ENCODE measurements at regions not wholly inside any gene's neighbourhood (a gene's known extent, or its start where the extent isn't known, plus 50 kb on each side); places are given as distances from the start of the nearest gene placed in this dataset.

GRCh38 chr3:182255158-182255557 lies 538.1 kb upstream of the ATP11B start:
- no peak overlapping the region for H2BK12ac ChIP-seq (ENCODE audit: low read length)
- H3K4me3 ChIP-seq (ENCODE audit: low read depth, low read length), result no peak overlapping the region
- no peak overlapping the region for H2AK5ac ChIP-seq (ENCODE audit: low read length)
- no peak overlapping the region for H4K12ac ChIP-seq (ENCODE audit: low read depth, low read length)
- no peaks in the 10 kb centered on the region for H3K79me2 ChIP-seq (ENCODE audit: control insufficient read depth, insufficient read depth, low read length, poor library complexity)
- no peak overlapping the region for H2BK120ac ChIP-seq (ENCODE audit: insufficient read depth, low read length, poor library complexity)
- no peak overlapping the region for H3K18ac ChIP-seq (ENCODE audit: low read length)
- no CpG with 5 or more reads among the region's 2 CpGs for WGBS (ENCODE audit: extremely low coverage, insufficient coverage, insufficient read length)
- no peaks in the 10 kb centered on the region for H3K79me1 ChIP-seq (ENCODE audit: low read length)
- no peaks in the 10 kb centered on the region for H3K9me3 ChIP-seq (ENCODE audit: insufficient read depth, low read depth, low read length)
- H3K4me2 ChIP-seq (ENCODE audit: low read length), result no peak overlapping the region
- no peaks in the 10 kb centered on the region for H3K36me3 ChIP-seq (ENCODE audit: control insufficient read depth in 1 of 2, insufficient read depth in 2 of 2, low read length in 2 of 2)
- no peak for DNase-seq
- no peak overlapping the region for H4K91ac ChIP-seq (ENCODE audit: low read depth, low read length)
- H2AFZ ChIP-seq (ENCODE audit: insufficient read depth, low read length, poor library complexity), result no peak overlapping the region
- no peak overlapping the region for H2BK5ac ChIP-seq (ENCODE audit: low read depth, low read length, poor library complexity)
- H3K9ac ChIP-seq (ENCODE audit: low read length), result no peak overlapping the region
- no peaks in the 10 kb centered on the region for H3K27me3 ChIP-seq (ENCODE audit: insufficient read depth, low read length)
- H3K4me1 ChIP-seq (ENCODE audit: control insufficient read depth in 1 of 2, insufficient read depth in 2 of 2, low read length in 2 of 2), result no peaks in the 10 kb centered on the region
- H4K8ac ChIP-seq (ENCODE audit: low read depth, low read length), result no peak overlapping the region
- no peak overlapping the region for H3K27ac ChIP-seq (ENCODE audit: low read depth, low read length)
- H3K4ac ChIP-seq (ENCODE audit: low read depth, low read length), result no peak overlapping the region
- H3K14ac ChIP-seq (ENCODE audit: low read length), result no peak overlapping the region
- no peak overlapping the region for H3K23ac ChIP-seq (ENCODE audit: low read length)

DNA sequence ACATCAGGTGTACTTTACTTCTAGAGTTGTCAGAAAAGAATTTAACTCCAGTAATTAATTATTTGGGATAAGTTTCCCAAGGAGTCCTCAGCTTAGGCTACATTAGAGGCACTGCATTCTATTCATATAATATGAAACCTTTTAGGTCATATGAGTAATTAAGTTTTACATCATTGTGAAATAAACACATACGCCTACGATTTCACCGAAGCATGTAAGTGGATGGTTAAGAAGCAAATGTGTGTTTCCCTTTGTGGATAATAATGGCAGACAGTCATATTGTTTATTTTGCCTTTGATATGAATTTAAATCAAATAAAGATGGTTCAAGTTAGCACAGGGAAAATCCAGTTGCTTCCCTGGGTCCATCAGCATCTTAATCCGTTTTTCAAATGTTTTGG lies 535.9 kb upstream of the ATP11B start:
- H3K4me2 ChIP-seq (ENCODE audit: low read length), result no peak overlapping the region
- H2BK120ac ChIP-seq (ENCODE audit: insufficient read depth, low read length, poor library complexity), result no peak overlapping the region
- H3K27ac ChIP-seq (ENCODE audit: low read depth, low read length), result no peak overlapping the region
- no peak overlapping the region for H2BK5ac ChIP-seq (ENCODE audit: low read depth, low read length, poor library complexity)
- H3K18ac ChIP-seq (ENCODE audit: low read length), result no peak overlapping the region
- no peaks in the 10 kb centered on the region for H3K27me3 ChIP-seq (ENCODE audit: insufficient read depth, low read length)
- no peak overlapping the region for H2AK5ac ChIP-seq (ENCODE audit: low read length)
- H3K79me1 ChIP-seq (ENCODE audit: low read length), result no peaks in the 10 kb centered on the region
- no peaks in the 10 kb centered on the region for H3K79me2 ChIP-seq (ENCODE audit: control insufficient read depth, insufficient read depth, low read length, poor library complexity)
- no peaks in the 10 kb centered on the region for H3K36me3 ChIP-seq (ENCODE audit: control insufficient read depth in 1 of 2, insufficient read depth in 2 of 2, low read length in 2 of 2)
- no peak overlapping the region for H3K4me3 ChIP-seq (ENCODE audit: low read depth, low read length)
- WGBS (ENCODE audit: extremely low coverage, insufficient coverage, insufficient read length), result no CpG with 5 or more reads among the region's 4 CpGs
- no peak overlapping the region for H3K14ac ChIP-seq (ENCODE audit: low read length)
- no peak for DNase-seq
- no peak overlapping the region for H4K12ac ChIP-seq (ENCODE audit: low read depth, low read length)
- H3K23ac ChIP-seq (ENCODE audit: low read length), result no peak overlapping the region
- H2BK12ac ChIP-seq (ENCODE audit: low read length), result no peak overlapping the region
- no peak overlapping the region for H4K91ac ChIP-seq (ENCODE audit: low read depth, low read length)
- no peak overlapping the region for H4K8ac ChIP-seq (ENCODE audit: low read depth, low read length)
- no peak overlapping the region for H3K4ac ChIP-seq (ENCODE audit: low read depth, low read length)
- H3K9me3 ChIP-seq (ENCODE audit: insufficient read depth, low read depth, low read length), result no peaks in the 10 kb centered on the region
- no peaks in the 10 kb centered on the region for H3K4me1 ChIP-seq (ENCODE audit: control insufficient read depth in 1 of 2, insufficient read depth in 2 of 2, low read length in 2 of 2)
- H3K9ac ChIP-seq (ENCODE audit: low read length), result no peak overlapping the region
- H2AFZ ChIP-seq (ENCODE audit: insufficient read depth, low read length, poor library complexity), result no peak overlapping the region

- no CpG with 5 or more reads among the region's 3 CpGs for WGBS (ENCODE audit: extremely low coverage, insufficient coverage, insufficient read length)
- Histone ChIP-seq H4K12ac (ENCODE audit: low read depth, low read length) (no peak overlapping the region), H3K4me3 (ENCODE audit: low read depth, low read length) (no peak overlapping the region), H3K79me1 (ENCODE audit: low read length) (no peaks in the 10 kb centered on the region), H3K23ac (ENCODE audit: low read length) (no peak overlapping the region), H3K4ac (ENCODE audit: low read depth, low read length) (no peak overlapping the region), H3K14ac (ENCODE audit: low read length) (no peak overlapping the region), H2BK12ac (ENCODE audit: low read length) (no peak overlapping the region), H3K18ac (ENCODE audit: low read length) (no peak overlapping the region), H3K4me1 (ENCODE audit: control insufficient read depth in 1 of 2, insufficient read depth in 2 of 2, low read length in 2 of 2) (no peaks in the 10 kb centered on the region), H3K36me3 (ENCODE audit: control insufficient read depth in 1 of 2, insufficient read depth in 2 of 2, low read length in 2 of 2) (no peaks in the 10 kb centered on the region), H2AFZ (ENCODE audit: insufficient read depth, low read length, poor library complexity) (no peak overlapping the region), H4K91ac (ENCODE audit: low read depth, low read length) (no peak overlapping the region), H2BK120ac (ENCODE audit: insufficient read depth, low read length, poor library complexity) (no peak overlapping the region), H3K4me2 (ENCODE audit: low read length) (no peak overlapping the region), H3K27ac (ENCODE audit: low read depth, low read length) (no peak overlapping the region), H3K79me2 (ENCODE audit: control insufficient read depth, insufficient read depth, low read length, poor library complexity) (no peaks in the 10 kb centered on the region), H3K27me3 (ENCODE audit: insufficient read depth, low read length) (no peaks in the 10 kb centered on the region), H4K8ac (ENCODE audit: low read depth, low read length) (no peak overlapping the region), H2BK5ac (ENCODE audit: low read depth, low read length, poor library complexity) (no peak overlapping the region), H2AK5ac (ENCODE audit: low read length) (no peak overlapping the region), H3K9ac (ENCODE audit: low read length) (no peak overlapping the region), H3K9me3 (ENCODE audit: insufficient read depth, low read depth, low read length) (no peaks in the 10 kb centered on the region)
- peak in 1 of 2 donors; percentile 43 for DNase-seq
Observed at GRCh38 chr3:182258538-182259177, 534.6 kb upstream of the ATP11B start.

DNA sequence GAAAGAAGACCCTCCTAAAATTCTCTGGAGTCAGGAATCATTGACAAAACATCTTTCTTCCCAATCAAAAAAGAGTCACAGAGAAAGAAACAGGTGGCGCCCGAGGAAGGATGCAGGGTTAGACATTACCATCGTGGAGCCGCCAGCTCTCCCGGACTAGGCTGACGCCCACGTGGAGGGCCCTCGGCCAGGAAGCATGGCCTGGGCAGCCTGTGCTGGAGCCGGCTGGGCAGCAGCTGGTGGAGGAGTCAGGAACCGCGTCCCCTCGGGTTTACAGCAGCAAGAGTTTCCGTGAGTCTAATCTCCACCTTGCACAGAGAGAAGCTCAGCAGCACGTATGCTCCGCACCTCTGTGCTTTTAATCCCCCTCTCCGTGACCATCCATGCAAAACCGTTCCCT lies 533.7 kb upstream of the ATP11B start:
- no peak overlapping the region for H4K8ac ChIP-seq (ENCODE audit: low read depth, low read length)

More for the DNA sequence above, 533.7 kb upstream of the ATP11B start:
- Histone ChIP-seq H3K9ac (ENCODE audit: low read length) (no peak overlapping the region), H3K27me3 (ENCODE audit: insufficient read depth, low read length) (no peaks in the 10 kb centered on the region), H3K4me1 (ENCODE audit: control insufficient read depth in 1 of 2, insufficient read depth in 2 of 2, low read length in 2 of 2) (no peaks in the 10 kb centered on the region), H3K14ac (ENCODE audit: low read length) (no peak overlapping the region), H3K27ac (ENCODE audit: low read depth, low read length) (no peak overlapping the region), H3K79me2 (ENCODE audit: control insufficient read depth, insufficient read depth, low read length, poor library complexity) (no peaks in the 10 kb centered on the region), H3K4ac (ENCODE audit: low read depth, low read length) (no peak overlapping the region), H2BK12ac (ENCODE audit: low read length) (no peak overlapping the region), H4K12ac (ENCODE audit: low read depth, low read length) (no peak overlapping the region), H3K23ac (ENCODE audit: low read length) (no peak overlapping the region), H2BK5ac (ENCODE audit: low read depth, low read length, poor library complexity) (no peak overlapping the region), H2AFZ (ENCODE audit: insufficient read depth, low read length, poor library complexity) (no peak overlapping the region), H2BK120ac (ENCODE audit: insufficient read depth, low read length, poor library complexity) (no peak overlapping the region), H3K36me3 (ENCODE audit: control insufficient read depth in 1 of 2, insufficient read depth in 2 of 2, low read length in 2 of 2) (no peaks in the 10 kb centered on the region), H3K18ac (ENCODE audit: low read length) (no peak overlapping the region), H3K79me1 (ENCODE audit: low read length) (no peaks in the 10 kb centered on the region), H3K9me3 (ENCODE audit: insufficient read depth, low read depth, low read length) (no peaks in the 10 kb centered on the region), H3K4me3 (ENCODE audit: low read depth, low read length) (no peak overlapping the region), H4K91ac (ENCODE audit: low read depth, low read length) (no peak overlapping the region), H3K4me2 (ENCODE audit: low read length) (no peak overlapping the region), H2AK5ac (ENCODE audit: low read length) (no peak overlapping the region)
- WGBS (ENCODE audit: extremely low coverage, insufficient coverage, insufficient read length), result no CpG with 5 or more reads among the region's 17 CpGs
- DNase-seq, result no peak
